ENCODE measurements at regions not wholly inside any gene's neighbourhood (a gene's known extent, or its start where the extent isn't known, plus 50 kb on each side); places are given as distances from the start of the nearest gene placed in this dataset.
"Not testable (repeated sequence)": the region's sequence is repeated elsewhere in the genome, so short reads cannot be mapped to it uniquely, and the experiment has no call there.

GRCh38 chr2:57044931-57045635, 861.3 kb downstream of the CCDC85A start:
- no peak for DNase-seq

GRCh38 chr2:57049273-57049672, 865.5 kb downstream of the CCDC85A start:
- DNase-seq: no peak

GRCh38 chr2:57050007-57050406, 866.2 kb downstream of the CCDC85A start:
- DNase-seq: no peak

- DNase-seq: not testable (repeated sequence)
Measured at GRCh38 chr2:57066301-57066700, 882.5 kb downstream of the CCDC85A start.

- DNase-seq: no peak
Measured at GRCh38 chr2:57075226-57075625, 891.4 kb downstream of the CCDC85A start.

GRCh38 chr2:57080035-57080434, 896.2 kb downstream of the CCDC85A start:
- DNase-seq: no peak

GRCh38 chr2:57084697-57085281, 901.0 kb downstream of the CCDC85A start:
- DNase-seq: no peak

GRCh38 chr2:57093020-57093419, 909.2 kb downstream of the CCDC85A start:
- DNase-seq: no peak

- DNase-seq: no peak
Measured at GRCh38 chr2:57097855-57098254, 914.1 kb downstream of the CCDC85A start.

GRCh38 chr2:57100436-57100835, 916.6 kb downstream of the CCDC85A start:
- no peak for DNase-seq

GRCh38 chr2:57105694-57106093, 921.9 kb downstream of the CCDC85A start:
- DNase-seq: no peak

- no peak for DNase-seq
Measured at GRCh38 chr2:57107353-57107752, 923.6 kb downstream of the CCDC85A start.

- no peak for DNase-seq
Measured at GRCh38 chr2:57111531-57111930, 927.7 kb downstream of the CCDC85A start.

- DNase-seq: no peak
Measured at GRCh38 chr2:57119141-57119540, 927.5 kb upstream of the VRK2 start.

- DNase-seq: no peak
Measured at GRCh38 chr2:57126410-57126809, 920.2 kb upstream of the VRK2 start.

GRCh38 chr2:57139179-57139578, 907.4 kb upstream of the VRK2 start:
- no peak for DNase-seq

- DNase-seq: no peak
Measured at GRCh38 chr2:57141269-57141668, 905.3 kb upstream of the VRK2 start.

- no peak for DNase-seq
Measured at GRCh38 chr2:57146951-57147350, 899.7 kb upstream of the VRK2 start.

- no peak for DNase-seq
Measured at GRCh38 chr2:57156231-57156924, 890.2 kb upstream of the VRK2 start.

GRCh38 chr2:57160976-57161375, 885.6 kb upstream of the VRK2 start:
- DNase-seq: no peak

- no peak for DNase-seq
Measured at GRCh38 chr2:57177176-57177575, 869.4 kb upstream of the VRK2 start.

- DNase-seq: no peak
Measured at GRCh38 chr2:57180042-57180567, 866.5 kb upstream of the VRK2 start.

GRCh38 chr2:57180678-57181077, 865.9 kb upstream of the VRK2 start:
- DNase-seq: no peak

All from right kidney (tissue), 1 donor.